GM21619 (cell line): ENCODE measurements at regions not wholly inside any gene's neighbourhood (a gene's known extent, or its start where the extent isn't known, plus 50 kb on each side); places are given as distances from the start of the nearest gene placed in this dataset.

Source experiments
- ATAC-seq: cut with Tn5 transposase; IDR thresholded peaks from one replicate; pipeline ENCODE4 v1.9.1; 2021; ENCODE audit not compliant: unreplicated experiment

- no peak for ATAC-seq
Observed at GRCh38 chr3:110181226-110181625, 843.9 kb upstream of the DPPA4 start.

- no peak for ATAC-seq
Observed at GRCh38 chr3:110184536-110184935, 847.2 kb upstream of the DPPA4 start.

GRCh38 chr3:110193074-110193473, 855.7 kb upstream of the DPPA4 start:
- ATAC-seq = no peak

GRCh38 chr3:110198717-110199587, 861.6 kb upstream of the DPPA4 start:
- no peak for ATAC-seq

- ATAC-seq = no peak
Observed at GRCh38 chr3:110199588-110199943, 862.2 kb upstream of the DPPA4 start.

GRCh38 chr3:110210086-110210660, 861.4 kb upstream of the NECTIN3 start:
- ATAC-seq = no peak

GRCh38 chr3:110226645-110227044, 845.0 kb upstream of the NECTIN3 start:
- no peak for ATAC-seq

GRCh38 chr3:110227991-110228390, 843.6 kb upstream of the NECTIN3 start:
- no peak for ATAC-seq

- no peak for ATAC-seq
Observed at GRCh38 chr3:110234831-110235230, 836.8 kb upstream of the NECTIN3 start.

GRCh38 chr3:110236976-110237610, 834.5 kb upstream of the NECTIN3 start:
- no peak for ATAC-seq

- ATAC-seq = no peak
Observed at GRCh38 chr3:110243081-110243480, 828.5 kb upstream of the NECTIN3 start.

- ATAC-seq = no peak
Observed at GRCh38 chr3:110246796-110247376, 824.7 kb upstream of the NECTIN3 start.

- ATAC-seq = no peak
Observed at GRCh38 chr3:110248666-110249065, 823.0 kb upstream of the NECTIN3 start.

- ATAC-seq = no peak
Observed at GRCh38 chr3:110253794-110254193, 817.8 kb upstream of the NECTIN3 start.

GRCh38 chr3:110254591-110254990, 817.0 kb upstream of the NECTIN3 start:
- no peak for ATAC-seq

GRCh38 chr3:110261141-110261540, 810.5 kb upstream of the NECTIN3 start:
- no peak for ATAC-seq

- no peak for ATAC-seq
Observed at GRCh38 chr3:110262896-110263295, 808.7 kb upstream of the NECTIN3 start.

GRCh38 chr3:110265302-110265701, 806.3 kb upstream of the NECTIN3 start:
- no peak for ATAC-seq

GRCh38 chr3:110267304-110267845, 804.2 kb upstream of the NECTIN3 start:
- no peak for ATAC-seq

GRCh38 chr3:110272525-110272924, 799.1 kb upstream of the NECTIN3 start:
- no peak for ATAC-seq

- ATAC-seq = no peak
Observed at GRCh38 chr3:110291886-110292501, 779.6 kb upstream of the NECTIN3 start.
